ENCODE measurements at regions not wholly inside any gene's neighbourhood (a gene's known extent, or its start where the extent isn't known, plus 50 kb on each side); places are given as distances from the start of the nearest gene placed in this dataset.
"Not testable (repeated sequence)": the region's sequence is repeated elsewhere in the genome, so short reads cannot be mapped to it uniquely, and the experiment has no call there.

DNA sequence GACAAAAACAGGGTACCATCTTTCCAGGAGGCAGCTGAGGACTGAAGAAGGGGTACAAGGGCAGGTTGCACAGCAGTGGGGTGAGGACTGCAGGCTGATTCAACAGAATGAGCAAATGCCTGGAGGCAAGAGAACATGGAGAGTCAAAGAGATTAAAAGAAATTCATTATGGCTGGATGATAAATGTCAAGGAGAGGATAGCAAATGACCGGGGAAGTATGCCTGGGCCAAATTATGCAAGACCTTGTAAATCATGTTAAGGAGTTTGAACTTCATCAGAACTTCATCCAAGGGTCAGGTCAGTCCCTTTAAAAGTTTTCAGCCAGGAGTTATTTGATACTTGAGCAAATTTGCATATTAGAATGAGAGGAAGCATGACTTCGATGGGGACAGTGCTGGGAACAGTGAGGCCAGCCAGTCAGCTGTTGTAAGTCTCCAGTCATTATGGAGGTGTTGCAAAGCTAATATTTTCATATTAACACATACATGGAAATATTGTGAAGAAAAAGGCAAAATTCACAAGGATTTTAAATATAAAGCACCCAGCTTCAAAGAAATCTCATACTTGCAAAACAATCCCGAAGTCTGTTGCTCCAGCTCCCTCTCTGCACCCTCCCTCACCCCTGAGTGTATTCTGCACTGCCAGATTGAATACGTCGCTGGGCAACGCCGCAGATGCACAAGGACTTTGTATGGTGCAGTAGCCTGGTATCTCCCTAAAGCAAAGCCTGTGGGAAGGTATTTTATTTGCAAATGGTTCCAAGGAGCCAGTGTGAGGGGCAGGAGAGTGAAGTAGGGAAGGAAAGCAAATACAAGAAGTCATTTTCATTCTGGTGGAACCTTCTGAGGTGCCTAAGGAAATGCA is 509.8 kb upstream of the TLE4 start:
- Histone ChIP-seq H3K27ac (ENCODE audit: insufficient read depth, low read length, poor library complexity, severe bottlenecking) (no peak overlapping the region), H3K36me3 (ENCODE audit: control insufficient read depth, insufficient read depth, low read length) (no peaks in the 10 kb centered on the region), H3K4me3 (ENCODE audit: insufficient read depth, low read depth, low read length, poor library complexity, severe bottlenecking) (no peak overlapping the region), H3K9me3 (ENCODE audit: control insufficient read depth, low read length) (no peaks in the 10 kb centered on the region), H3K27me3 (replicated peaks; ENCODE audit: control insufficient read depth, insufficient read depth, low read length, poor library complexity, severe bottlenecking) (no peaks in the 10 kb centered on the region), H3K4me1 (ENCODE audit: control insufficient read depth, insufficient read depth, low read length, poor library complexity, severe bottlenecking) (no peaks in the 10 kb centered on the region)
- DNase-seq, result no peak

DNA sequence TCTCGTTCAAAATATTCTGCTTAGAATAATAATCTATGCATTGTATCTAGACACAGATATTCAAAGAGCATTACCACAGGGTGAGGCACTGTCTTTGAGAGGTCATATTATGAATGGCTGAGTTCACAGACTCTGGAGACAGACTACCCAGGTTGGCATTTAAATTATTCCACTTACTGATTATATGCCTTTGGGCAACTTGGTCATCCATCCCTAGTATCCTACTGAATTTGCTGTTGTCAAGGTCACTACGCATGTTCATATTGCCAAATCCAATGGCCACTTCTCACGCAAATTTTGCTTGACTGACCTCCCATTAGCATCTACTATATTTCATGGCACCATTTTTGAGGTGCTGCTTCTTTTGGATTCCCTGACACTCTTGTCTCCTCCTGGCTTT is 498.6 kb upstream of the TLE4 start:
- Histone ChIP-seq H3K27me3 (replicated peaks; ENCODE audit: control insufficient read depth, insufficient read depth, low read length, poor library complexity, severe bottlenecking) (no peaks in the 10 kb centered on the region), H3K4me3 (ENCODE audit: insufficient read depth, low read depth, low read length, poor library complexity, severe bottlenecking) (no peak overlapping the region), H3K9me3 (ENCODE audit: control insufficient read depth, low read length) (no peaks in the 10 kb centered on the region), H3K36me3 (ENCODE audit: control insufficient read depth, insufficient read depth, low read length) (no peaks in the 10 kb centered on the region), H3K27ac (ENCODE audit: insufficient read depth, low read length, poor library complexity, severe bottlenecking) (no peak overlapping the region), H3K4me1 (ENCODE audit: control insufficient read depth, insufficient read depth, low read length, poor library complexity, severe bottlenecking) (no peaks in the 10 kb centered on the region)
- no peak for DNase-seq

DNA sequence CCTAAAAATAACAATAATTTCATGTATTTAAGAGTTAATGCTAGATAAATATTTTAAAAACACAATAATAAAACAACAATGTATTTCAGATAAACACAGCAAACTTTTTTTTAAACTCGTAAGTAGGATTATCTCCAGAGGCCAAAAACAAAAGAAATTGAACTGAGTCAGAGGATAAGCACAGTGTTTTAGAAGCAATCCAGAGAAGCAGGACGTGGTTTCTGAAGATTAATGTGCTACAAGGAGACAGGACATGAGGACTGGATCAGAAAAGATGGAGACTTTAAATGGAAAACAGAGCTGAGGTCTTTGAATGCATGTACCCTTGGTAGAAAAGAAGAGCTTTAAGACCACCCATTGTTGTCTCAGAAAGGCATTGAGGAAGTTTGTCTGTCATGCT is 491.2 kb upstream of the TLE4 start:
- no peak for DNase-seq
- Histone ChIP-seq H3K4me3 (ENCODE audit: insufficient read depth, low read depth, low read length, poor library complexity, severe bottlenecking) (no peak overlapping the region), H3K4me1 (ENCODE audit: control insufficient read depth, insufficient read depth, low read length, poor library complexity, severe bottlenecking) (no peaks in the 10 kb centered on the region), H3K27me3 (replicated peaks; ENCODE audit: control insufficient read depth, insufficient read depth, low read length, poor library complexity, severe bottlenecking) (no peaks in the 10 kb centered on the region), H3K27ac (ENCODE audit: insufficient read depth, low read length, poor library complexity, severe bottlenecking) (no peak overlapping the region), H3K9me3 (ENCODE audit: control insufficient read depth, low read length) (no peaks in the 10 kb centered on the region), H3K36me3 (ENCODE audit: control insufficient read depth, insufficient read depth, low read length) (no peaks in the 10 kb centered on the region)

DNA sequence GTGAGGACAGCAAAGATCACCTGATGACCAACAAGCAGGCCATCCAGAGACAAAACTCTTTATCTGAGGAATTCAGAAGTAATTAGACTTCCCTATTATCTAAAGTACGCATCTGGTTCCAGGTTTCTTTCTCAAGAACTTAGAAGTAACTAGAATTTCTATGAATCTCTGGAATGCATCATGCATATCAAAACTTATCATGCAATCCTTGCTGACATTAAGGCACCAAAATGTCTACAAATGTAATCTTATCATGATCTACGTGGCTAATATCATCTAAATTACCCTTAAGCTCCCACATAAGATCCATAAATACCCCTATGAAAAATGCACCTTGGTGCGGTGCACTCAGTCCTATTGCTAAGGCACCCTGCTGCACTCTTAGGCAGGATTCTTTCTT is 488.1 kb upstream of the TLE4 start:
- no peak overlapping the region for H3K27ac ChIP-seq (ENCODE audit: insufficient read depth, low read length, poor library complexity, severe bottlenecking)
- H3K9me3 ChIP-seq (ENCODE audit: control insufficient read depth, low read length), result no peaks in the 10 kb centered on the region

DNA sequence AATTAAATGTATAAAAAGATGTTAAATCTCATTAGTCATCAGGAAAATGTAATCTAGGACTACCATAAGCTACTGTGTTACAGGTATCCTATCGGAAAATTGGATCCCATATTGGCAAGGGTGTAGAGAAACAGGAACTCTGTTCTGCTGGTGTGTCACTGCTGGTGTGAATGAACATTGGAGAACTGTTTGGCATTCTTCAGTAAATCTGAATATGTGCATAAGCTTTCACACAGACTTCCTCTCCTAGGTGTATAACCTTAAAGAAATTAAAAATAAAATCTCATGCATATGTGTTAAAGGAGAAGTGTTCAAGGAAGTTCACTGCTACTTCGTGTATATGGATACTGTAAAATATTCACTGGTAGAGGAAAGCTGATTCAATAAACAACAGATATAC is 484.6 kb upstream of the TLE4 start:
- Histone ChIP-seq H3K36me3 (ENCODE audit: control insufficient read depth, insufficient read depth, low read length) (no peaks in the 10 kb centered on the region), H3K27me3 (replicated peaks; ENCODE audit: control insufficient read depth, insufficient read depth, low read length, poor library complexity, severe bottlenecking) (no peaks in the 10 kb centered on the region), H3K9me3 (ENCODE audit: control insufficient read depth, low read length) (no peaks in the 10 kb centered on the region), H3K4me1 (ENCODE audit: control insufficient read depth, insufficient read depth, low read length, poor library complexity, severe bottlenecking) (no peaks in the 10 kb centered on the region), H3K4me3 (ENCODE audit: insufficient read depth, low read depth, low read length, poor library complexity, severe bottlenecking) (no peak overlapping the region), H3K27ac (ENCODE audit: insufficient read depth, low read length, poor library complexity, severe bottlenecking) (no peak overlapping the region)
- DNase-seq, result no peak

More for the DNA sequence above, 488.1 kb upstream of the TLE4 start:
- Histone ChIP-seq H3K4me1 (ENCODE audit: control insufficient read depth, insufficient read depth, low read length, poor library complexity, severe bottlenecking) (no peaks in the 10 kb centered on the region), H3K36me3 (ENCODE audit: control insufficient read depth, insufficient read depth, low read length) (no peaks in the 10 kb centered on the region), H3K4me3 (ENCODE audit: insufficient read depth, low read depth, low read length, poor library complexity, severe bottlenecking) (no peak overlapping the region), H3K27me3 (replicated peaks; ENCODE audit: control insufficient read depth, insufficient read depth, low read length, poor library complexity, severe bottlenecking) (no peaks in the 10 kb centered on the region)
- DNase-seq, result no peak

DNA sequence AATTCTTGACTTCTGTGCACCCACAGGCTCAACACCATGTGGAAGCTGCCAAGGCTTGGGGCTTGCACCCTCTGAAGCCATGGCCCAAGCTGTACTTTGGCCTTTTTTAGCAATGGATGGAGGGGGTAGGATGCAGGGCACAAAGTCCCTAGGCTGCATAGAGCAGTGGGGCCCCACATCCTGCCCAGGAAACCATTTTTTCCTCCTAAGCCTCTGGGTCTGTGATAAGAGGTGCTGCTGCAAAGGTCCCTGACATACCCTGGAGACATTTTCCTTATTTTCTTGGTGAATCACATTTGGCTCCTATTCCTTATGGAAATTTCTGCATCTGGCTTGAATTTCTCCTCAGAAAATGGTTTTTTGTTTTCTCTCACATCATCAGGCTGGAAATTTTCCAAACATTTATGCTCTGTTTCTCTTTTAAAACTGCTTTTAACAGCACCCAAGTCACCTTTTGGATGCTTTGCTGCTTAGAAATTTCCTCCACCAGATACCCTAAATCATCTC is 482.7 kb upstream of the TLE4 start:
- Histone ChIP-seq H3K4me1 (ENCODE audit: control insufficient read depth, insufficient read depth, low read length, poor library complexity, severe bottlenecking) (no peaks in the 10 kb centered on the region), H3K27me3 (replicated peaks; ENCODE audit: control insufficient read depth, insufficient read depth, low read length, poor library complexity, severe bottlenecking) (no peaks in the 10 kb centered on the region), H3K4me3 (ENCODE audit: insufficient read depth, low read depth, low read length, poor library complexity, severe bottlenecking) (no peak overlapping the region), H3K36me3 (ENCODE audit: control insufficient read depth, insufficient read depth, low read length) (no peaks in the 10 kb centered on the region), H3K9me3 (ENCODE audit: control insufficient read depth, low read length) (no peaks in the 10 kb centered on the region), H3K27ac (ENCODE audit: insufficient read depth, low read length, poor library complexity, severe bottlenecking) (no peak overlapping the region)
- DNase-seq, result no peak

DNA sequence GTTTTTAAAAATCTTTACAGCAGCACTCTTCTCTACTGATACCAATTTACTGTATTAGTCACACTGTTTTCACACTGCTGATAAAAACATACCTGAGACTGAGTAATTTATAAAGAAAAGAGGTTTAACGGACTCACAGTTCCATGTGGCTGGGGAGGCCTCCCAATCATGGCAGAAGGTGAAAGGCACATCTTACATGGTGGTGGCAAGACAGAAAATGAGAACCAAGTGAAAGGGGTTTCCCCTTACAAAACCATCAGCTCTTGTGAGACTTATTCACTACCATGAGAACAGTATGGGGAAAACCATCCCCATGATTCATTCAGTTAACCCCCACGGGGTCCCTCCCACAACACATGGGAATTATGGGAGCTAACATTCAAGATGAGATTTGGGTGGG is 481.9 kb upstream of the TLE4 start:
- not testable (repeated sequence) for H3K27me3 ChIP-seq (replicated peaks; ENCODE audit: control insufficient read depth, insufficient read depth, low read length, poor library complexity, severe bottlenecking); H3K4me1 ChIP-seq (ENCODE audit: control insufficient read depth, insufficient read depth, low read length, poor library complexity, severe bottlenecking)

DNA sequence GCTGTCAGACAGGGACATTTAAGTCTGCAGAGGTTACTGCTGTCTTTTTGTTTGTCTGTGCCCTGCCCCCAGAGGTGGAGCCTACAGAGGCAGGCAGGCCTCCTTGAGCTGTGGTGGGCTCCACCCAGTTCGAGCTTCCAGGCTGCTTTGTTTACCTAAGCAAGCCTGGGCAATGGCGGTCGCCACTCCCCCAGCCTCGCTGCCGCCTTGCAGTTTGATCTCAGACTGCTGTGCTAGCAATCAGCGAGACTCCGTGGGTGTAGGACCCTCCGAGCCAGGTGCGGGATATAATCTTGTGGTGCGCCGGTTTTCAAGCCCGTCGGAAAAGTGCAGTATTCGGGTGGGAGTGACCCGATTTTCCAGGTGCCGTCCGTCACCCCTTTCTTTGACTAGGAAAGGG is 468.5 kb upstream of the TLE4 start:
- H3K4me1 ChIP-seq (ENCODE audit: control insufficient read depth, insufficient read depth, low read length, poor library complexity, severe bottlenecking); H3K9me3 ChIP-seq (ENCODE audit: control insufficient read depth, low read length); H3K4me3 ChIP-seq (ENCODE audit: insufficient read depth, low read depth, low read length, poor library complexity, severe bottlenecking); H3K36me3 ChIP-seq (ENCODE audit: control insufficient read depth, insufficient read depth, low read length); H3K27ac ChIP-seq (ENCODE audit: insufficient read depth, low read length, poor library complexity, severe bottlenecking); H3K27me3 ChIP-seq (replicated peaks; ENCODE audit: control insufficient read depth, insufficient read depth, low read length, poor library complexity, severe bottlenecking); DNase-seq: not testable (repeated sequence)

More for the DNA sequence above, 481.9 kb upstream of the TLE4 start:
- H3K27ac ChIP-seq (ENCODE audit: insufficient read depth, low read length, poor library complexity, severe bottlenecking); H3K36me3 ChIP-seq (ENCODE audit: control insufficient read depth, insufficient read depth, low read length); H3K9me3 ChIP-seq (ENCODE audit: control insufficient read depth, low read length); H3K4me3 ChIP-seq (ENCODE audit: insufficient read depth, low read depth, low read length, poor library complexity, severe bottlenecking); DNase-seq: not testable (repeated sequence)

DNA sequence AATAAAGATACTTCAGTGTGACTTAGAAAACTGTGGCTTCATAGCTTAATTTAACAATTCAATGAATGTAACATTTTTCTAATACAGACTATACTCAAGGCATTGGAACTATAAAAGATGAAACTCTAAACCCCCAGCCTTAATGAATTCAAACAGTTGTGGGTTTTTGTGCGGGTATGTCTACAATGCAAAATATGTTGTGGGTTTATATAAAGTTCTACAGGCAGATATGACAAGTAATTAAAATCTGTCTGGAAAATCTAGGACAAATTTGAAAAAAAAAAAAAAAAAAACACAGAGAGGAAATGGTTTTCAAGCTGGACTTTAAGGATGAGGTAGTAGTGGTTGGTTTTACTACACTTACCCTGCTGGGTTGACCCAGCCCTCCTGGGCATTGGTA is 467.5 kb upstream of the TLE4 start:
- Histone ChIP-seq H3K4me3 (ENCODE audit: insufficient read depth, low read depth, low read length, poor library complexity, severe bottlenecking) (no peak overlapping the region), H3K36me3 (ENCODE audit: control insufficient read depth, insufficient read depth, low read length) (no peaks in the 10 kb centered on the region), H3K9me3 (ENCODE audit: control insufficient read depth, low read length) (no peaks in the 10 kb centered on the region), H3K27ac (ENCODE audit: insufficient read depth, low read length, poor library complexity, severe bottlenecking) (no peak overlapping the region), H3K27me3 (replicated peaks; ENCODE audit: control insufficient read depth, insufficient read depth, low read length, poor library complexity, severe bottlenecking) (no peaks in the 10 kb centered on the region), H3K4me1 (ENCODE audit: control insufficient read depth, insufficient read depth, low read length, poor library complexity, severe bottlenecking) (no peaks in the 10 kb centered on the region)
- no peak for DNase-seq

DNA sequence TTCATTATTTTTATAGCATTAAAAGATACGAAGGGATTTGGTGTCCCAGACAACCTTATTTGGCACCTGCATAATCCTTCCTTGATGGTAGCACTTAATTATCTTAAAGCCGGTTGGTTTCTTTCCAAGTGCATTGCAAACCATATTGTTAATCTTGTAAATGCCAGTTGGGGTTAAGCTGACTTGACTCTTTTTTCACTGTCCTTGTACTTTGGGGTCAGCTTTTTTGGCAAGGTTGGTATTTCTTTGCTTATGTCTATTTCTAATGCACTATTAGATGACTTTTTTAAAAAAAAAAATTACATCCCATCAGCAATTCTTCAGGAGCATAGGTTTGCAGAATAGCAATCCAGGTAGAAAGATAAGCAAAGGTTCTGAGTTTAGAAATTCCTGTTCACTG is 466.8 kb upstream of the TLE4 start:
- Histone ChIP-seq H3K27ac (ENCODE audit: insufficient read depth, low read length, poor library complexity, severe bottlenecking) (no peak overlapping the region), H3K9me3 (ENCODE audit: control insufficient read depth, low read length) (no peaks in the 10 kb centered on the region), H3K36me3 (ENCODE audit: control insufficient read depth, insufficient read depth, low read length) (no peaks in the 10 kb centered on the region), H3K4me3 (ENCODE audit: insufficient read depth, low read depth, low read length, poor library complexity, severe bottlenecking) (no peak overlapping the region), H3K4me1 (ENCODE audit: control insufficient read depth, insufficient read depth, low read length, poor library complexity, severe bottlenecking) (no peaks in the 10 kb centered on the region), H3K27me3 (replicated peaks; ENCODE audit: control insufficient read depth, insufficient read depth, low read length, poor library complexity, severe bottlenecking) (no peaks in the 10 kb centered on the region)
- no peak for DNase-seq
